ENCODE measurements at regions not wholly inside any gene's neighbourhood (a gene's known extent, or its start where the extent isn't known, plus 50 kb on each side); places are given as distances from the start of the nearest gene placed in this dataset.

DNA sequence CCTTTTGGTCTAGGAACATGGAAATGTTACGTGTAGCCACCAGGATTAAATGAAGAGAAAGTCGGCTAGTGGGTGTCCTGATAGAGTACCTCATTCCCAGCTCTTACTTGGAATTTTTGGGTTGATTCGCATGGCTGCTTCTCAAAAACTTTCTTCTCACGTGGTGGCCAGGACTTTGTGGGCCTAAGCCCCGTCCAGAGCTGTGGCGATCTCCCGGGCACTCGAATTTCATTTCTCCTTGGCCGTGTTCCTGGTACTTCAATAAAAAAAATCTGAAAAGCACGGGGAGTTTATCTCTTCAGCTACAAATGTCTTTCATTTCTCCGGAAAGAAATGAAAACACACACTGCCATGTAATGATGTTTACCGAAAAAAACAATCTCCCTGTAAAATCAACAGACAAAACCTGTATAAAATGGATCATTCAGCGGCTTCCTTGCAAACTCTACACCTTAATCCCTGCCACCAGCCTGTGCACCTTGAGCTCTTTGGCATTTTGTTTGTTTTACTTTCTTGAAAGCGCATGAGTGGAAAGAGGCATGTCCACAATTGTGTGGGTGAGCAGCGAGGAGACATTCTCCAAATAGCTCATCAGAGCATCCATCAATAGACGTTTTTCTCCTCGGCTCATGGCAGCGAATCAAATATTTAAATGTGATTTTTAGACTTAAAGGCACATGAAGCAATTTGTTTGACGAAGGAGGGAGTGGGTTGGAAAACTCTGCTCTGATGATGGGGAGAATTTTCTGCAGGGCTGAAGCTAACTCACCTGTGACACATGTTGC is 173.1 kb downstream of the TFAP2C start:
- no peak for DNase-seq (ENCODE audit: low spot score)

DNA sequence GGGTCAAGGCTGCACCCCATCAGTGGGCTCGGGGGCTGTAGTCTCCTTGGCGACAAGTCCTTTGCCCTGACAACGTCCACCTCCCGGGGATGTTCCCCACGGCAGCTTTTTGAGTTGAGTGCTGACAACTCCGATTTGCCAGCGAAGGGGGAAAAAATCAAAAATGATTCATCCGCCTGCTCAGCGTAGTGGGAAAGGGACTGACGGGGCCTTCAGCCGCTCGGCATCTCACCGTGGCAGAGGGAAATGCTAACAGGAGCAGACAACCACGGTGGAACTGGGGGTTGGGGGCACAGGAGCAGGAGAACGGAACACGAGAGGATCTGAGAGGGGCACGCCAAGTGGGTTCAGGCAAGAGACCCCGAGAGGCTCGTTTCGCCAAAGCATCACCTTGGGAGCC is 173.7 kb downstream of the TFAP2C start:
- DNase-seq (ENCODE audit: low spot score), result no peak

DNA sequence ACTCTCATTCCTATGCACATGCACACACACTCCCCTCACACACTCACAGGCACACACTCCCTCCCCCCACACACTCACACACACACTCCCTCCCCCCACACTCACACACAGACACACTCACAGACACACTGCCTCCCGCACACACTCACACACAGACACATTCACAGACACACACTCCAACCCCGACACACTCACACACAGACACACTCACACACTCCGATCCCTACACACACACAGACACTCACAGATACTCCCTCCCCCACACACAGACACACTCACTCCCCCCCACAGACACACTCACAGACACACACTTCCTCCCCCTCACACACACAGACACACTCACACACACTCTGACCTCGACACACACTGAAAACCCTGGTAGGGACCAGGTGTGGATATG is 176.2 kb downstream of the TFAP2C start:
- DNase-seq (ENCODE audit: low spot score), result no peak

DNA sequence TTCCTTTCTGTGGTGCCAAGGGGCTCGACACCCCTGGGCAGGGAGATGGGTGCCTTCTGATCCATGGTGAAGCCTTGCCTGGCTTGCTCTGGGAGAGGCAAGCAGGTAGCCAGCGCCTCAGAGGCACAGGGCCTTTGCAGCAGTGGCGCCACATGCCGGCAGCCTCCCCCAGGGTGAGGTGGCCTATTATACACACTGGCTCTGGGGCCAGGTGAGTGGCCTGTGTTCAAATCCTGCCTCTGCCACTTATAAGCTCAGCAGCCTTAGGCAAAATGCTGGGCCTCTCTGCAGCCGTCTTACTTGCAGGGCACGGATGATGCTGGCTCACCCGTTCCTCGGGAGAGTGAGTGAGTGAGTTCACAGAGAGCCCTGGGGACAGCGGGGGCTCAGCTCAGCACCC is 176.9 kb downstream of the TFAP2C start:
- no peak for DNase-seq (ENCODE audit: low spot score)

DNA sequence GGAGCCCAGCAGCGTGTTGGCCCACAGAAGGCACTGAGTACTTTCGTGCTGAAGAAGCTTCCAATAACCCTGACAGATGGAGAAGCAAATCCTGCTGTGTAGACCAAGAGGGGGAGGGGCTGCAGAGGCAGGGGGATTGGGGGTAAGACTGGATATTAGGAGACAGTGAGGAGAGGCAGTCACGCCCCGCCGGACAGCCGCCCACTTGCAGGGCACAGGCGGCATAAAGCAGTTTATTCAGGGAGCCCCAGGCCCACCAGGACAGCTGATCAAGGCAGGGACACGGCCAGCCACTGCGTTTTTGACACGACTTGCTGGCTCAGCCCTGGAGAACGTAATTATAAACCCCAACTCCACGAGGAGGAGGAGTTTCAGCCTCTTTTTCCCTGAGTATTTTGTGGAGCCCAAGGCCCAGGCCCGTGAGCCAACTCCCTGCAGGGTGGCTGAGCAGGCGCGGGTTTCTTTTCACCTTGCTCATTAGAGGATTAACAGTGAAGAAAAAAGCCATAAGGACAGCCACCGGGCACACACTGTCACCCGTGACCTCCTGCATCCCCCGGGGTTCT is 177.9 kb downstream of the TFAP2C start:
- no peak for DNase-seq (ENCODE audit: low spot score)

DNA sequence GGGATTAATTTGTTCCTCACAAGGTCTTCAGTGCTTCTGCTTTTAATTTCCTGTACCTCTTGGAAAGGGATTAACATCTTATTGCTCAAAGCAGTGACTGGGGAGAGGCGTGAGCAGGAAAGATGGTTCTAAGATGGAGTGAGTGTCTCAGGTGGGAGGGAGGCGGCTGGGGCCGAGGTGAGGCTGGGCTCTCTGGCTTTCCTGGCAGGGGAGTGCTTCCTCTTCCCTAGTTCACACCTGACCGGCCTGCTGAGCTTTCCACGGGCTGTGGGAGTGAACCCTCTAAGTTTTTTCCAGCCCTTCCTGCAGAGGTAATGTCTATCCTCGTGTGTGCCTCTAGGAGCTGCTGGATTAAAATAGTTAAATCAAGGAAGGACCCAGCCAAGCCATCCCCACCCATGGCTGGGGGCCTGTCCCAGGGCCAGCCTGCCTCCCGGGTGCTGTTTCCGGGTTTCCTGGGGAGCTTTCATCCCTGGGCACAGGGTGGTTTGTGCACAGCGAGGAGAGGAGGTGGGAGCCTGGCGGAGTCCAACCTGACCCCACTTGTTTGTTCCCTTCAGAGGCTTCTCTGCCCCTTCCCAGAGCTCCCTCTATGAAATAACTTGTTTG is 179.1 kb downstream of the TFAP2C start:
- no peak for DNase-seq (ENCODE audit: low spot score)

DNA sequence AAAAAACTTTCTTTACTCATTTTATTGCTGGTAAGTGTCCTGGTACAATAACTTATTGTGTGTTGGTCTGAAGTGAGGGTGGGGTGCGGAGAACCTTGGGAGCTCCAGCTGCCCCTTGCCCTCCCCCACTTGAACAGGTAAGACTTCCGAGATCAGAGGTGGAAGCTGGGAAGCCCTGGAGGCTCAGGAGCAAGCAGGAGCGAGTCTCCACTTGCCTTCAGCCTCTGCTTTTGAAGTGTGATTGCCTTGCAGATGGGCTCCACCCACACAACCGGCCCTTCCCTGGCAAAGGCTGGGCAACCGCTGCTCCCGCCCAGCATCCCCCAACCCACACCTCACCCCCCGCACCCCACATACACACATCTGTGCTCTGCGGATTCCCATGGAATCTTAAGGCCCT is 179.6 kb downstream of the TFAP2C start:
- no peak for DNase-seq (ENCODE audit: low spot score)

DNA sequence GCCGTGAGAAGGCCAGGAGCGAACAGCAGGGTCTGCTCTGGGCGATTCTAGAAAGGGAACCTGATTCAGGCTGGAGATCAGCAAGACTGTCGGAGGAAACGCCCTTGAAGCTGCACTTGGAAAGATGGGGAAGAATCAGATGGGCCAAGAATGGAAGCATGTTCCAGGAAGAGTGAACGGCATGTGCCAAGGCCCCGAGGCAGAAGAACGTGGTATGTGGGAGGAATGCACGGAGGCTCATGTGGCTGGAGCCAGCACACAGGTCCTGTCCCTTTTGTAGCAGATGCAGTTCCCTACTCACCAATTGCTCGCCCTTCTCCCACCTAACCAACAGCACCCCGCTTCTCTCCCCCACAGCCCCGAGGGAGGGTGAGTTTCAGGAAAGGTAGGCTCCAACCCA is 180.6 kb downstream of the TFAP2C start:
- no peak for DNase-seq (ENCODE audit: low spot score)

DNA sequence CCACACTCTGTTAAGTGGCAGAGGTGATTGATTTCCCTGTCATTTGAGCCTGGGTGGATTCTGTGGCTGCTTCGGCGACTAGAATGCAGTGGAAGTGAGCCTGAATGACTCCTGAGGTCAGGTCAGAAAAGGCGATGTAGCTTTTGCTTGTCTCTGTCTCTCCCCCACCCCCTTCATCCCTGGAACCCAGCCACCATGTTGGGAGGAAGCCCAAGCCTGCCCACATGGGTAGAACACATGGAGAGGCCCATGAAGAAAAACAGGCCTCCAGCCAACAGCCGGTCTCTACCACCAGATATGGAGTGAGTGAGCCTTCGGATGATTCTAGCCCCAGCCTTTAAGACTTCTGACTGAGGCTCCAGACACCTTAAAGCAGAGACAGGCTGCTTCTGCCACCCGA is 181.0 kb downstream of the TFAP2C start:
- no peak for DNase-seq (ENCODE audit: low spot score)

DNA sequence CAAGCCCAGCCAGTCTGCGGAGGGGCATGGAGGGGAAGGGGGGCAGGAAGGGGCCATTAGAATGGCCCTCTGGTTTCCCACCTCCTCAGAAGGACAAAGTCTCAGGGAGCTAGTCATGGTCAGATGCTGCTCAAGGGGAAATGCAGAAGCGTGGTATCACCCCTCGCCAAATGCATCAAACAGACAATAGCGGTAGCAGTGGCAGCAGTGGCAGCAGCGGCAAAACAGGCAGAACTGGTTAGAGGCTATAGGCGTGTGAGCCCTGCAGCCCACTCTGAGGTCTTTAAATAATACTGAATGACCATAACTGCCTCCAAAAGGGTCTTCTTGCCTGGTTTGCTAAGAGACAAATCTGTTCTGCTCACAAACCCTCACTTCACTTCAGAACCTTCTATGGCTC is 186.7 kb downstream of the TFAP2C start:
- no peak for DNase-seq (ENCODE audit: low spot score)

DNA sequence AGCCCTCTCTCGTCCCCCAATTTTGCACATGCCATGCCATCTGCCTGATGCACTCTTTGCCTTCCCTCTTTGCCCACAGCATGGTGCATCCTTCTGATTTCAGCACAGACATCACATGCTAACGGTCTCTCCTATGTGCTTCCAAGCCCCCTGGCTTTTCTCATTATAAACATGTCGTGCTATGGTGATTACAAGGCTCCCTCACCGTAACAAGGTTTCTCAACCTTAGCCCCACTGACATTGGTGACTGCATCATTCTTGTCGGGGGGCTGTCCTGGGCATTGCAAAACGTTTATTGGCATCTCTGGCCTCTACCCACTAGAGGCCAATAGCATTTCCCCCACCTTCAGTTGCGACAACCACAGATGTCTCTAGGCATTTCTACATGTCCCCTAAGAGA is 187.2 kb downstream of the TFAP2C start:
- no peak for DNase-seq (ENCODE audit: low spot score)

DNA sequence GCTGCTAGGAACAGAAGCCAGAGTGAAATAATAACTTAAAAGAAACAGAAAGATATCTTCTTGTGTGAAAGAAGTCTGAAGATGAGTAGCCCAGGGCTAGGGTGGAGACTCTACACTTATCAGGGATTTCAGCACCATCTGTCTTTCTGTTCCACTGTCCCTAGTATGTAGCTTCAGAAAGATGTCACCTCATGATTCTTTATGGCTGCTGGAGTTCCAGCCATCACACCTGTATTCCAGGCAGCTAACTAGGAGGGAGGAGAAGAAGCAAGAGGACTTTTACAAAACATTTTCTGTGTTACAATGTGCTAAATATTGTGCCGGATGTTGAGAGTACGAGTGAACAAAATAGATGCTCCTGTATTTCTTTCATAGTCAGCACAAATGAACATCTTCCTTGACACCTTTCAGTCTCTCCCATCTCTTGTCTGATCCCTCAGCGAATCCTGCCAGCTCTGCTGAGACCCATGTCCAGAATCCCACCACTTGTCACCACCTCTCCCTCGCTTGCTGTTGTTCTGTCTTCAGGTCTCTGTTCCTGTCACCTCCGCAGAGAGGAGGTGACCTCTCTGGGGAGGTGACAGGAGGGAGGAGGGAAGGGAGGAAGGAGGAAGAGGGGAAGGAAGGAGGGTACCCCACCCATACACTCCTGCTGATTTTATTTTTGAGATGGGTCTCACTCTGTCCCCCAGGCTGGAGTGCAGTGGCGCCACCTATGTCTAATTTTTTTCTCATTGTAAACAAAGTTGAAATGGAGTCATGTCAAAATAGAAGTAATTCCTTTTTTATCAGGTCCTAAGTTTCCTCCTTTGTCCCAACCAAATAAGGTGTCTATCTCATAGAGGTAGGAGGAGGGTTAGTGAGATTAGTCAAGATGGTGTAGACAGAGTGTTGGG is 188.9 kb downstream of the TFAP2C start:
- no peak for DNase-seq (ENCODE audit: low spot score)

DNA sequence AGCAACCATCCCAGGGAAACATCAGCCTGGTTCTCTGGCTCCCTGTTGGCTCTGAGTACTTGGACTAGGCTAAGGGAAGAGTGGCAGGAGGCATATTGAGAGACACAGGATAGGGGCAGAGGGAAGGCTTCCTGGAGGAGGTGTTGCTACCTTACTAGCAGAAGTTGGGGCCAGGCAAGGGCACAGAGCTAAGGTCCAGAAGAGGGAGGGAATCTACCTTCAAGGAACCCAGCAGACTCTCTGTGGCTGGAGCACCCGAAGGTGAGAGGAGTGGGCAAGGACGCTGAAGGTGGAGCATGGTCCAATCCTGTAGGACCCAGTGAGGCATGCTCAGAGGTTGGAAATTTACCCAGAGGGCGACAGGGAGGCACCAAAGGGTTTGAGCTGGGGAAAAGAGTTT is 191.9 kb downstream of the TFAP2C start:
- DNase-seq (ENCODE audit: low spot score), result no peak

DNA sequence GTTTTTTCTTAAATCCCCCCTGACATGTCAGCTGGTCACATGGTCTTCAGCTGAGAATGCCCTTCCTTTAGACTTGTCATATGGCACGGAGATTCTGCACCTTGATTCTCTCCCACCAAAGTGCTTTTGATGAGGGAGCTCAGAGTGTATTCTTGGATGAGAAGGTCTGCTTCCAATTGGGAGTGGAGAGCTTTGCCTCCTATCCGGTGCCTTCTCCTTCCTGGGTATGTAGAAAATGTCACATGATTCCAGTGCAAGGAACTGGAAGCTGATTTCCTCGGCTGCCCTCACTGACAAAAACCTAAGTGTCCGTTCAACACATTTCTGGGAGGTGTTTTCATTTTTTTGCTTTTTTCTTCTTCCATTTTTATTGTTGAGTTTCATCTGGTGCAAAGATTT is 197.2 kb downstream of the TFAP2C start:
- no peak for DNase-seq (ENCODE audit: low spot score)

DNA sequence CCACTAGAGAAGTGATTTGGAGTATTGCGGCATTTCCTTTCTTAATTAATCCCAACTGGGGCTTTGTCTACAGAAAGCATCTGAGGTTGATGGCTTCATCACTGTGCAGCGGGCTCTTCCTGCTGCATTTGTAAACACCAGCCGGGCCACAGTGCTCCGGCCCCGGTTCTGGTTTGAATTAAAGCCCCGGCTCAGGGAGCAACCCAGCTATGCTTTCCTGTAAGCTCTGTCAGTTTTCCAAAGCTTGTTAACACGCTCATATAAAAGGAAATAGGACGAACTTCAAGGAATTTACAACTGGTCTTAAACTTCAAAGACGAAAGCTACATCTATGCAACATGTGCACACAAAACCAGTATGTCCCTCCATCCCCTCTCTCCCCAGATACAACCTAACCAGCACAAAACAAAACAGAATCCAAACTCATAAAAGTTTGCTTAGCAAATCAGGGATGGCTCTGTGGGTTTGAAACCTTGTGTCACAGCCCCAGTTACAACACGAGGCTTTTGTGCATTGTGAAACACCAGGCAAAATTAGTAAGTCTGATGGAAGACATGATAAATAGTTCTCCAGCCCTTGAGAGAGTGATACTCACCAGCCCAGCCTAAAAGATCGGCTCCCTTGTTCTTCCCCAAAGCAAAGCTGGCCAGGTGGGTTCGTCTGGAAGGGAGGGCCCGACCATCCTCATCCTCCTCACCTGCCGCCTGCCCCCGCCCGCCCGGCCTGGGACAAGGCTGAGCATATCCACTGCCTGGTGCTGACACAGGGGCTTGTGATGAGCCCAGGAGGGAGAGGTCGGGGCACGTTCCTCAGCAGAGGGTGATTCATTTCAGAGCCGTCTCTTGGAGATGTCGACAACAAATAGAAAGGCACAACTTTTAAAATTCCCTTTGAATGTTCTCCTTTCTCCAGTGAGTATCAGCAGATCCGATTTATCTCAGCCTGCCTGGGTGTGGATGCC is 197.9 kb downstream of the TFAP2C start:
- DNase-seq (ENCODE audit: low spot score), result no peak

DNA sequence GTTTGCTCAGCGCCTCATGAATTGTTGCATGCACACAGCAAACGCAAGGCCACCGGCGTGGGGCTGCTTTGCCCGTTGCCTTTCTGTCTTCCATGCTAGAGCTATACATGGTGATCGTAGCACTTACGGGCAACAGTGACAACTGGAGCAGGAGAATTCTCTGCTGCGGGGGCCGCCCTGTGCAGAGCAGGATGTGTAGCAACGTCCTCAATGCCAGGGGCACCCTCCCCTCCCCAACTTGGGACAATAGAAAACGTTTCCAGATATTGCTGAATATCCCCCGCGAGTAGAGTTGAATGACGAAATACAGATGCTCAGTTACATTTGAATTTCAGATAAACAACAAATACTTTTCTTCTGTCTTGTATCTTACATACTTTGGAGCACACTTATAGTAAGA is 198.7 kb downstream of the TFAP2C start:
- no peak for DNase-seq (ENCODE audit: low spot score)

DNA sequence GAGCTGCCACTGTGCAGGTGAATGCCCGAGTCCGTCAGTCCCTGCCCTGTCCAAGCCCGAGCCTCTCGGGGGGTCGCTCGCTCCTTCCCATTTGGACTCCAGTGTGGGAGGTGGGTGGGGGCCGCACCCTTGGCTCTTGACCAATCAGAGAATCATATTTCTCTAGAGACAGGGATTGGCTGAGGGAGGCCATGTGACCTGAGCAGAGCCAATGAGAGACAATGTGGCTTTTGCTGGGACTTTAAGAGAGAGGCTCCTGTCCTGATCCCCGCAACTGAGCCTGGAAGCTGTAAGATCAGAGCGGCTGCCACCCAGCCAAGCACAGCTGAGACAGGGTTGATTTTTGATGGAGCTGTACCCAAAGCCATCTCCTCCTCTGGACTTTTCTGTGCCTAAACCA is 199.3 kb downstream of the TFAP2C start:
- peak; percentile 22 for DNase-seq (ENCODE audit: low spot score)

DNA sequence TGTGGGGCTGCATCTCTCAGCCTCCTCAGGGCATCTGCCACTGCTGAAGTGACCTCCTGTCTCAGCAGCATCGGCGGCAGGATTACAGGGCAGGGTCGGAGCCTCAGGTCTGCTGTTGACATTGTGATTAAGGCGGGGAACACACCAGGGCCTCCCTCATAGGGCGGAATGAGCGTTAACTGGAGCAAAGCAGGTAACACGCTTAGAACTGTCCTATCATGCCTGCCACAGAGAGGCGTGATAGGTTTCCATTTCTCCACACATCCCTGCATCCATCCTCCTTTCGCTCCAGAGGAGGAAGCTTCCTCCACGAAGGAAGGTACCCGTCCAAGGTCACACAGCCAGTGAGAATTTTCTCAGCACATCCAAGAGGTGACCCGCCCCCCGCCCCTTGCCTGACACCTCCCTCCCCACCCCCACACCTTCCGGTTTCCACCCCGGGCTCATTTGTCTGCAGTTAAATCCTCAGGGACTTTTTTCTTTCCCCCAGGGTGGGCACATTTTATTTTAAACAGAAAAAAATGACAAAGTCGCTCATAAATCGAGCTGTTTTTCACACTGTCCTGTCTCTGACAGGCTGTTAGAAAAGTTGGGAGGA is 200.8 kb downstream of the TFAP2C start:
- DNase-seq (ENCODE audit: low spot score), result no peak

DNA sequence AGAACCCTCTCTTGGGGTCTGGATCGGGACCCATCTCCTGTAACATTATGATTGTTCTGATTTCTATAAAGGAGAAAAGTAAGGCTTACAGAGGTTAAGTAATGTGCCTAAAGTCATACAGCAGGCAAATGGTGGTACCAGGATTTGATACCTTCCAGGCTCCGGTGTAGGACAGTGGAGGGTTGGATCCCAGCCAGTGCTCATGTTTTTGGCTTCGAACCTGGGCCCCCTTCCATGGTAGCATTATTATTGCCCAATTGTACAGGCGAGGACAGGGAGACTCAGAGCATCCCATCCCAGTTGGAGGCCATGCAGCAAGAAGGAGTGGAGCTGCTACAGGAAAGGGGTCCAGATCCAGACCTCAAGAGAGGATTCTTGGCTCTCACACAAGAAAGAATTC is 202.7 kb downstream of the TFAP2C start:
- DNase-seq (ENCODE audit: low spot score), result no peak

DNA sequence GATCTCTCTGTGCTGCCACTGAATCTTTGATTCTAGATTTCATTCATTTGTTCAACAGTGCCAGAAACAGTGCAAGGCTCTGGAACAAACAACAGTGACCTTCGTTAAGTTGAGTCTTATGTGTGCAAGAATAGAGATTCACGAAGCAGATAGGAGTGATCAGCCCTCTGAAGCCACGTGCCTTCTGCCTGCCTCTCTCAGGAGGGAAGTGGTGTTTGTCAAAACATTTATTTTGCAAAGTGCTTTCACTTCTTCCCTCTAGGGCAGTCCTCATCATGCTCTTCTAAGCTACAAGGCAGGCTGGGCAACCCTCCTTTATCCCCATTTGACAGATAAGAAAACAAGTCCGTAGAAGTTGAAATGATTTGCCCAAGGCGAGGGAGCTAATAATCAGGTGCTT is 204.3 kb downstream of the TFAP2C start:
- no peak for DNase-seq (ENCODE audit: low spot score)
